H54 (cell line): ENCODE measurements at regions not wholly inside any gene's neighbourhood (a gene's known extent, or its start where the extent isn't known, plus 50 kb on each side); places are given as distances from the start of the nearest gene placed in this dataset.

Experiments used
- DNase-seq: peaks from one replicate; pipeline ENCODE4 v3.0.0; 2011; ENCODE audit warnings: low spot score, mixed read lengths; ENCODE audit not compliant: insufficient read length
- FAIRE-seq: peaks from 3 replicates; lab custom pipeline; 2011; peaks lifted over from hg19 to GRCh38; lab: Jason Lieb, UNC
- POLR2A ChIP-seq: IDR thresholded peaks from 2 replicates; pipeline ENCODE4 v1.6.1; 2011; ENCODE audit warnings: low read depth, mild to moderate bottlenecking, low read length

DNA sequence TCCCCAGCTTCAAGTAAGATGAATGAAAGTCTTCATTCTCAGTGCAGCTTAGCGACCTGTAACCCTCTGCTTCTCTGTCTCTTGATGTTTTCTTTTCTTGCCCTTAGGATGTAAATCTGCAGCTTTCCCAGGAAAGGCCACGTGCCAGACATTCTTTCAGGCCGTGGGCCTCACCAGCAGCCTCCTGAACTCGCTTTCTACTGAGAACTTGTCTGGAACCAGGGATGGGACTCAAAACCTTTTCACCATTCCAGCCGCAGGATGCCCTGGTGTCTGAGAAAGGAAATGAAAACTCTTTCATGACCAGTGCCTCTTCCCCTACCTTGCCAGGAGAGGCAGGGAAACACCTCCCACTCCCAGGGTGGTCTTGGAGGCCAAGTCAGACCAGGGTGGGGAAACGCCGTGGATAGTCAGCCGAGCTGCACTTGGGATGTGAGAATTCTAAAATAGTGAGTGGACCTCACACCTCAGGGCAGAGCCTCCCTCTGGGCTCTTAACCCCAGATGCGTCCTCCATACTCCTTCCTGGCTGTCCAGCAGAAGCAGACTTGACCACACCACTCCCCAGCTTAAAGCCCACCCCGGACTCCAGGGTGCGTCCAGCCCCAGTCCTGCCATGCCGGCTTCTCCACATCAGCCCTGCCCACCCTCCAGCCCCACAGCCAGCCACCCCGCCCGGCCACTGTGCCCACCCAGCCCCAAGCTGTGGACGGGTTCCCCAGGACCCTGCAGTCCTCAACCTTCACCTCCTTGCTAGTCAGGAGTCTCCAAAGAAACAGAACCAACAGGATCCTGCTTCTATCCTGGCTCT is 115.5 kb downstream of the TWIST2 start:
- TF ChIP-seq POLR2A, result no peak
- DNase-seq (no peak), FAIRE-seq (no peak)

DNA sequence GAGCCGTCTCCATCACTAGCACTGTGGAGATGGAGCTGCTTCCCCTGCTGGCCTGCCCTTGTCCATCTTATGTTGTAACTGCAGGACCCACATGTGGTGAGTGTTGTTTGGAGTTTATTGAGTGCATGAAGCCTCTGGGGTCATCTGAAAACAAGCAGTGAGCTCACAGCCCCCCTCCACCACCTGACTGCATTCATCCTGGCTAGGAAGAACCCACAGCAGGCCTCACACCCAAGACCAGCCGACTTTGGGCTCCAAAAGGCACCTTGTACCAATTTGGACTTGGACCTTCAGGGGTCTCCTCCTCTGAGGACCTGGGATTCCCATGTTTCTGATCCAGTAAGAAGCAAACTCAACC is 116.1 kb downstream of the TWIST2 start:
- FAIRE-seq, result no peak

DNA sequence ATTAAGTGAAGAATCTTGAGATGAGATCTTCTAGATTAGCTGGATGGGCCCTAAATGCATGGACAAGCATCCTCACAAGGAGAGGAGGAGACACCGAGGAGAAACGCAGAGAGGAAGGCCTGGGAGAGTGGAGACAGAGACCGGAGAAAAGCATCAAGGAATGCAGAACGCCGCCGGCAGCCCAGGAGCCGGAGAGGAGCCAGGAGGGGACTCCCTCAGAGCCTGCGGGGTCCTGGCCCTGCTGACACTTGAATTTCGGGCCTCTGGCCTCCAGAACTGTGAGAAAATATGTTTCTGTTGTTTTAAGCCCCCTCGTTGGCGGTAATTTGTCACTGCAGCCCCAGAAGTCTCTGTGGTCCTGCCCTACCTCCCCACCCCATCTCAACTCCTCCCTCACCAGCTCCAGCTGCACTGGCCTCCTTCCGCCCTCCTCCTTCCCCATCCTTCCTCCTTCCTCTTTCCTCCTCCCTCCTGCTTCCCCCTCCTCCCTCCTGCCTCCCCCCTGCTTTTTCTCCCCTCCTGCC is 116.7 kb downstream of the TWIST2 start:
- DNase-seq, result no peak
- TF ChIP-seq POLR2A, result no peak
- FAIRE-seq, result no peak

More for the DNA sequence above, 116.1 kb downstream of the TWIST2 start:
- no peak for TF ChIP-seq POLR2A
- no peak for DNase-seq

- DNase-seq (no peak), FAIRE-seq (no peak)
- TF ChIP-seq POLR2A, result no peak
Observed at GRCh38 chr2:238965371-238966071, 117.6 kb downstream of the TWIST2 start.

GRCh38 chr2:238966072-238966937 is 118.4 kb downstream of the TWIST2 start:
- FAIRE-seq (no peak), DNase-seq (no peak)
- TF ChIP-seq POLR2A, result no peak

DNA sequence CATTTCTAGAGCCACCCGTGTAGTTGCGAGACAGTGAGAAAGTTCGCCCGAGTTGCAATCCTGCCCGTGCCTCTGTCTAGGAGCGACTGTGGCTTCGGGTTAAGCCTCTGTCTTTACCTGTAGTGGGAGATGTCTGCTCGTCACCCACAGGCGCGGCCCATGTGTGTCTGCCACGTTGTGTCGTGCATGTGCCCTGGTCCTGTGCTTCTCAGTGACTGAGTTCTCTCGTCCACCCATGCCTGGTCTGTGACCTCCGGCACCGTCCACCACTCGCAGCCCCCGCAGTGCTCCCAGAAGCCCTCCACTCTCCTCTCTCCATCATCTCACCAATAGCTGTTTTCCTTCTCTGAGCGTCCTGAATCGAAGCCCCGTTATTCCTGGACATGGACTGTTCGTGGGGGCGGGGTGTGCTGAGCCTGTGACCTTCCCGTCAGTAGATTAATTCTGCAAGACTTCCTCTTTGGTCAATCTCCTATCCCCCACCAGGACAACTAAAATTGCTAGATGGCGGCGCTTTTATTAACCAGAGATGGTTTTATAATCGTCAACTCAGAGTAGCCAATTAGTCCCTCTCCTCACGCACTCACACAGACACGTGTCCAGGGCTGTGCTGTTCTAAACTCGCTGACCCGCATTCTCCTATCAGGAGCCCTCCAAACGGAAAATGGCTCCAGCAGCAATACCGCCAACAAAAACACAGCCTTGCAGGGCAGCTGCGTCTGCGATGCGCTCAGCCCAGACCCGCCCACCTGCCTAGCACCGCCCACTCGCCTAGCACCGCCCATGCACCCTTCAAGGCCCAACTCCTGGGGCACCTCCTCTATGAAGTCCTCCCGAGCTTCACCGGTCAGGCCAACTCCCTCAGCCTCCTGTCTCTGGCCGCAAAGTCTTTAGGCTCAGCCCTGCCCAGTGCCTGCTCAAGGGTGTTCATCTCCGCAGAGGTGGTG is 119.4 kb downstream of the TWIST2 start:
- DNase-seq, result no peak
- FAIRE-seq, result no peak
- TF ChIP-seq POLR2A, result no peak

DNA sequence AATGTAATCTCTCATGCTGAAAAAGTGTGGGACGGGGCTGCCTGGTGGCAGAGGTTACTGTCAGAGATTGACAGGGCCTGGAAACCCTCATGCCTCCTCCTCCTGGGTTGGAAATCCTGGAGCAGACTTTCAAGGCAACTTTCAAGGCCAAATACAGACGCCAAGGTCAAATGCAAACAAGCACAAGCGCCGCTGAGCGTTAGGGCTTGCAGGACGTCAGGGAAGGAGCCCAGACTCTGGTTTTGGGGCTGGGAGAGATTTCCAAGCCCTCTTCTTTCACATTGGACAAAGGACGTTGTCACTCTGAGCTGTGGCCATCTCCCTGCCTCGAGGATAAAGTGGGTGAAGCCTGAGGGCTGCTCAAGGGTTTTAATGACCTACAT is 120.1 kb downstream of the TWIST2 start:
- TF ChIP-seq POLR2A, result no peak
- FAIRE-seq (no peak), DNase-seq (no peak)

- TF ChIP-seq POLR2A, result no peak
- FAIRE-seq, result no peak
Observed at GRCh38 chr2:238968616-238969384, 120.9 kb downstream of the TWIST2 start.

GRCh38 chr2:238969857-238970256 is 122.0 kb downstream of the TWIST2 start:
- TF ChIP-seq POLR2A, result no peak
- DNase-seq, result no peak
- no peak for FAIRE-seq

More at GRCh38 chr2:238968616-238969384, 120.9 kb downstream of the TWIST2 start:
- DNase-seq, result no peak

- no peak for TF ChIP-seq POLR2A
- FAIRE-seq (no peak), DNase-seq (peak; percentile 63)
Observed at GRCh38 chr2:238970553-238971081, 122.7 kb downstream of the TWIST2 start.

DNA sequence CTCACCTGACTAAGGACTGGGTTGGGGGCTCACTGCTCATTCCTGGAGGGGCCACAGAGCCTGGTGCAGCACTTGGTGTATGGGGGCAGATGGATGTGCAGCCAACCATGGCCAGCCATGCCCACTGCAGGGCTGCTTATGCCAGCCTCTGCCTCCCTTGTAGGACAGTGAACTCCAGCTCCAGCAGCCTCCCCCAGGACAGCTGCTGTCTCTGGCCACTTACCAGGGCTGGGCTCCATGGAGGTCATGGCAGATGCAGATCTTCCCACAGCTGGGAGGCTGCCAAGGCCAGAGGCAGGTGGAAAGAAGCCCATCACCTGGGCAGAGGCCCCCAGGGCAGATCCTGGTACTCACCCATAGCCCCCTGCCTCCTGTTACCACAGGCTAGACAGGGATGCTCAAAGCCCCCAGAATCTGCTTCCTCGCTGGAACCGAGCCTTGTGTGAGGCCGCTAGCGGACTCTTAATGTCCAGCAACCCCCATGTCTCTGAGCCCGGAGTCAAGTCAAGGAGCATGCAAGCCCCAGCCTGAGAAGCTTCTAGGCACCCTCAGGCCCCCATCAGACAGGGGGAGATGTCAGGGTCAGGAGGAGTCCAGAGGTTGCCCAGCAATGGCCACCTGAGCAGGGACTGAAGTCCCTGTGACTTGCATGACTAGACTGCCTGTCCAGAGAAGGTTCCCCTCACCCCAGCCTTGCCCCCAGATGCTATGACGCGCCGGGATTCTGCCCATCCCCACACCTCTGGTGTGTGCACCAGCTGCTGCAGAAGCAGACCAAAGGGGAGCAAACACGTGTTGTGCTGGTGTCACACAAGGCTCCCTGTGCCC is 123.6 kb downstream of the TWIST2 start:
- FAIRE-seq, result no peak
- no peak for TF ChIP-seq POLR2A
- DNase-seq, result no peak
